ENCODE measurements at regions not wholly inside any gene's neighbourhood (a gene's known extent, or its start where the extent isn't known, plus 50 kb on each side); places are given as distances from the start of the nearest gene placed in this dataset.

DNA sequence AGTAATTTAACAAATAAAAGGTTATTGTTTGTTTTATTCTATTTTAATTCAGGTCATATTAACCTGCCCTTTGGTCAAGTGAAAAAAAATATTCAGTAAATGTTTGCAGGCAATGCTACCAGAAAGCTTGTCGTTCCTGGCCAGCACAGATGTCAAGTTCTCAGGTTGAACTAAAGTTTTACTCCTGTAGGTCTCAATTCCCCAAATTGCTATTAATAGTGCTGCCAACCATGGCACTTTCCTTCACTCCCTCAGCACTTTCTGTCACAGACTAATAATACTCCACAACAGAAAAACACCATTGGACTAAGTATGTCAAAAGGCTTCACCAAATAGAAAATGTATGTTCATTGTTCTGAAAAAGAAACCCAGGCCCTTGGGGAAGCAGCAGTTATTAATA lies 79.2 kb upstream of the C4orf54 start:
- TF ChIP-seq USF2 (CRISPR knock-in tag; IDR thresholded peaks at IDR 0.05) (no peak), SMAD4 (CRISPR knock-in tag; IDR thresholded peaks at IDR 0.05) (no peak), FOXK1 (CRISPR knock-in tag; IDR thresholded peaks at IDR 0.05) (no peak), TP53 (CRISPR knock-in tag; IDR thresholded peaks at IDR 0.05) (no peak), ZNF232 (CRISPR knock-in tag; IDR thresholded peaks at IDR 0.05) (no peak), ATF3 (CRISPR knock-in tag; conservative IDR thresholded peaks at IDR 0.05) (no peak), TEAD4 (CRISPR knock-in tag; IDR thresholded peaks at IDR 0.05) (no peak), HMGA2 (CRISPR knock-in tag; IDR thresholded peaks at IDR 0.05) (no peak), ESRRA (CRISPR knock-in tag; IDR thresholded peaks at IDR 0.05; ENCODE audit: borderline replicate concordance) (no peak), GRHL2 (CRISPR knock-in tag; IDR thresholded peaks at IDR 0.05; ENCODE audit: insufficient replicate concordance, severe bottlenecking) (no peak)
- TF ChIP-seq, protein P1, sequence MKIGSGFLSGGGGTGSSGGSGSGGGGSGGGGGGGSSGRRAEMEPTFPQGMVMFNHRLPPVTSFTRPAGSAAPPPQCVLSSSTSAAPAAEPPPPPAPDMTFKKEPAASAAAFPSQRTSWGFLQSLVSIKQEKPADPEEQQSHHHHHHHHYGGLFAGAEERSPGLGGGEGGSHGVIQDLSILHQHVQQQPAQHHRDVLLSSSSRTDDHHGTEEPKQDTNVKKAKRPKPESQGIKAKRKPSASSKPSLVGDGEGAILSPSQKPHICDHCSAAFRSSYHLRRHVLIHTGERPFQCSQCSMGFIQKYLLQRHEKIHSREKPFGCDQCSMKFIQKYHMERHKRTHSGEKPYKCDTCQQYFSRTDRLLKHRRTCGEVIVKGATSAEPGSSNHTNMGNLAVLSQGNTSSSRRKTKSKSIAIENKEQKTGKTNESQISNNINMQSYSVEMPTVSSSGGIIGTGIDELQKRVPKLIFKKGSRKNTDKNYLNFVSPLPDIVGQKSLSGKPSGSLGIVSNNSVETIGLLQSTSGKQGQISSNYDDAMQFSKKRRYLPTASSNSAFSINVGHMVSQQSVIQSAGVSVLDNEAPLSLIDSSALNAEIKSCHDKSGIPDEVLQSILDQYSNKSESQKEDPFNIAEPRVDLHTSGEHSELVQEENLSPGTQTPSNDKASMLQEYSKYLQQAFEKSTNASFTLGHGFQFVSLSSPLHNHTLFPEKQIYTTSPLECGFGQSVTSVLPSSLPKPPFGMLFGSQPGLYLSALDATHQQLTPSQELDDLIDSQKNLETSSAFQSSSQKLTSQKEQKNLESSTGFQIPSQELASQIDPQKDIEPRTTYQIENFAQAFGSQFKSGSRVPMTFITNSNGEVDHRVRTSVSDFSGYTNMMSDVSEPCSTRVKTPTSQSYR (CRISPR knock-in tag; IDR thresholded peaks at IDR 0.05) = no peak
- Mint-ChIP-seq H3K27me3 (ENCODE audit: low read depth) (peaks cover 8% of the 10 kb centered on the region), H3K36me3 (peaks cover 26% of the 10 kb centered on the region), H3K4me3 (no peak overlapping the region), H3K9me3 (peaks cover 48% of the 10 kb centered on the region), H3K27ac (no peak overlapping the region), H3K4me1 (peaks cover 3% of the 10 kb centered on the region; the same call in 1 of the 2 replicates)
- ChIA-PET CTCF (no interaction called here), POLR2A (no interaction called here)
- DNase-seq (ENCODE audit: low spot score) = no peak
- ATAC-seq = no peak

DNA sequence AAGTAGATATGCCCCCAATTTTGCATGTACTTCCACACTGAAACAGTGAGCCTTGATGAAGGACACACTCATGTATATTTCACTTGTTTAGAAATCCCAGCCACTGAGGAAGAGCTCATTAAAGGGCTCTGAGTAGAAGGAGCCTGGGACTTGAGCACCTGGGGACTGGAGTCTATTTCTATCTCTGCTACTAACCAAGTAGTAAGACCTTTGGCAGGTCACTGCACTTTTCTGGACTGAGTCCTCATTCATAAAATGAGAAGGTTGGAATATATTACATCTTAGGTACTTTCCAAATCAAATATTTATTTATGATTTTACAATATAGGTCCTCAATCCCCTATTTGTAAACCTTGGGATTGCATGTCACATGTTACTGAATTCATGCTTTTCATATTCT lies 78.2 kb upstream of the C4orf54 start:
- peaks cover 12% of the 10 kb centered on the region for H3K27me3 Mint-ChIP-seq (ENCODE audit: low read depth)
- DNase-seq (ENCODE audit: low spot score) (no peak), ATAC-seq (no peak)
- H3K9me3 Mint-ChIP-seq = peaks cover 54% of the 10 kb centered on the region
- CTCF ChIA-PET = no interaction called here
- peaks cover 30% of the 10 kb centered on the region for H3K36me3 Mint-ChIP-seq
- TF ChIP-seq USF2 (CRISPR knock-in tag; IDR thresholded peaks at IDR 0.05) (no peak), ZNF671 (CRISPR knock-in tag; IDR thresholded peaks at IDR 0.05) (no peak), ZNF263 (CRISPR knock-in tag; IDR thresholded peaks at IDR 0.05; ENCODE audit: low read depth) (no peak)
- TF ChIP-seq, protein P2, sequence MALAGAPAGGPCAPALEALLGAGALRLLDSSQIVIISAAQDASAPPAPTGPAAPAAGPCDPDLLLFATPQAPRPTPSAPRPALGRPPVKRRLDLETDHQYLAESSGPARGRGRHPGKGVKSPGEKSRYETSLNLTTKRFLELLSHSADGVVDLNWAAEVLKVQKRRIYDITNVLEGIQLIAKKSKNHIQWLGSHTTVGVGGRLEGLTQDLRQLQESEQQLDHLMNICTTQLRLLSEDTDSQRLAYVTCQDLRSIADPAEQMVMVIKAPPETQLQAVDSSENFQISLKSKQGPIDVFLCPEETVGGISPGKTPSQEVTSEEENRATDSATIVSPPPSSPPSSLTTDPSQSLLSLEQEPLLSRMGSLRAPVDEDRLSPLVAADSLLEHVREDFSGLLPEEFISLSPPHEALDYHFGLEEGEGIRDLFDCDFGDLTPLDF (CRISPR knock-in tag; IDR thresholded peaks at IDR 0.05) = no peak
- TF ChIP-seq, protein P3, sequence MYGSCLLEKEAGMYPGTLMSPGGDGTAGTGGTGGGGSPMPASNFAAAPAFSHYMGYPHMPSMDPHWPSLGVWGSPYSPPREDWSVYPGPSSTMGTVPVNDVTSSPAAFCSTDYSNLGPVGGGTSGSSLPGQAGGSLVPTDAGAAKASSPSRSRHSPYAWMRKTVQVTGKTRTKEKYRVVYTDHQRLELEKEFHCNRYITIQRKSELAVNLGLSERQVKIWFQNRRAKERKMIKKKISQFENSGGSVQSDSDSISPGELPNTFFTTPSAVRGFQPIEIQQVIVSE (CRISPR knock-in tag; IDR thresholded peaks at IDR 0.05; ENCODE audit: borderline replicate concordance) = no peak
- TF ChIP-seq, protein P4, sequence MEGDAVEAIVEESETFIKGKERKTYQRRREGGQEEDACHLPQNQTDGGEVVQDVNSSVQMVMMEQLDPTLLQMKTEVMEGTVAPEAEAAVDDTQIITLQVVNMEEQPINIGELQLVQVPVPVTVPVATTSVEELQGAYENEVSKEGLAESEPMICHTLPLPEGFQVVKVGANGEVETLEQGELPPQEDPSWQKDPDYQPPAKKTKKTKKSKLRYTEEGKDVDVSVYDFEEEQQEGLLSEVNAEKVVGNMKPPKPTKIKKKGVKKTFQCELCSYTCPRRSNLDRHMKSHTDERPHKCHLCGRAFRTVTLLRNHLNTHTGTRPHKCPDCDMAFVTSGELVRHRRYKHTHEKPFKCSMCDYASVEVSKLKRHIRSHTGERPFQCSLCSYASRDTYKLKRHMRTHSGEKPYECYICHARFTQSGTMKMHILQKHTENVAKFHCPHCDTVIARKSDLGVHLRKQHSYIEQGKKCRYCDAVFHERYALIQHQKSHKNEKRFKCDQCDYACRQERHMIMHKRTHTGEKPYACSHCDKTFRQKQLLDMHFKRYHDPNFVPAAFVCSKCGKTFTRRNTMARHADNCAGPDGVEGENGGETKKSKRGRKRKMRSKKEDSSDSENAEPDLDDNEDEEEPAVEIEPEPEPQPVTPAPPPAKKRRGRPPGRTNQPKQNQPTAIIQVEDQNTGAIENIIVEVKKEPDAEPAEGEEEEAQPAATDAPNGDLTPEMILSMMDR (IDR thresholded peaks at IDR 0.05) = no peak
- POLR2A ChIA-PET = no interaction called here
- no peak overlapping the region for H3K27ac Mint-ChIP-seq
- H3K4me3 Mint-ChIP-seq = no peak overlapping the region
- H3K4me1 Mint-ChIP-seq = peaks cover 3% of the 10 kb centered on the region; the same call in 1 of the 2 replicates
